ENCODE measurements at regions not wholly inside any gene's neighbourhood (a gene's known extent, or its start where the extent isn't known, plus 50 kb on each side); places are given as distances from the start of the nearest gene placed in this dataset.

DNA sequence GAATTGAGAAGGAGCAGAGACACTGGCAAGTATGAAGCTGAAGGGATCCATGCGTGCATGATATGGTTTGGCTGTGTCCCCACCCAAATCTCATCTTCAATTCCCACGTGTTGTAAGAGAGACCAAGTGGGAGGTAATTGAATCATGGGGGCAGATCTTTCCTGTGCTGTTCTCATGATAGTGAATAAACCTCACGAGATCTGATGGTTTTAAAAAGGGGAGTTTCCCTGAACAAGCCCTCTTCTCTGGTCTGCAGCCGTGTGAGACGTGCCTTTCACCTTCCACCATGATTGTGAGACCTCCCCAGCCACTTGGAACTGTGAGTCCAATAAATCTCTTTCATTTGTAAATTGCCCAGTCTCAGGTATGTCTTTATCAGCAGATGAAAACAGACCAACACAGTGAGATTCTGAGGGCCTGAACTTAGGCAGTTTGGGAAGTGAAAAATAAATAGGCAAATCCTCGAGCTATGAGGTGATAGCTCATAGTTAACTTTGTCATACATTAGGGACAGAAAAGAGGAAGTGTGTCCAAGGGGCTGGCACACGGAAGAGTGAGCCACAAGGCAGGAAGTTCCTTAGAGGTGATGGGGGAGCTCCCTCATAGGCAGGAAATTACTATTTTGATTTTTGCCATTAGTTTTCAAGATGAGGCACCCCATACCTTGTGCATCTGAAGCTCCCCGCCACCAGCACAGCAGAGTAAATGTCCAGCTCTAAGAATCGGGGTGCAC is 658.8 kb upstream of the ID2 start:
- H3K4me1 ChIP-seq (ENCODE audit: insufficient read depth, low read length) = no peaks in the 10 kb centered on the region
- no peak overlapping the region for H4K91ac ChIP-seq (ENCODE audit: insufficient read length, low read depth, low read length)
- no peaks in the 10 kb centered on the region for H4K20me1 ChIP-seq (ENCODE audit: control insufficient read depth, insufficient read depth, insufficient read length)
- no peak overlapping the region for H2AFZ ChIP-seq (ENCODE audit: low read length)
- Mint-ChIP-seq H3K27me3 (ENCODE audit: low read depth) (peaks cover 3% of the 10 kb centered on the region), H3K9me3 (peaks cover 6 to 7% of the 10 kb centered on the region in 2 experiments; a peak in 4 of 5 replicates), H3K4me3 (no peak overlapping the region), H3K27ac (no peak overlapping the region), H3K4me1 (peaks cover 0 to 4% of the 10 kb centered on the region in 2 experiments; a peak in 1 of 4 replicates), H3K36me3 (ENCODE audit: insufficient read depth in 1 of 3, low read depth in 3 of 3) (peaks cover 2 to 10% (median 9%) of the 10 kb centered on the region in 3 experiments; a peak in 5 of 7 replicates)
- no peak overlapping the region for H3T11ph ChIP-seq (ENCODE audit: low read length)
- H2BK20ac ChIP-seq (ENCODE audit: low read depth, low read length, poor library complexity, severe bottlenecking) = no peak overlapping the region
- no peak overlapping the region for H3K9ac ChIP-seq (ENCODE audit: extremely low read depth, insufficient read length, low read length)
- H4K8ac ChIP-seq (replicated peaks; ENCODE audit: insufficient read length, low read depth, low read length) = no peak overlapping the region
- no peak overlapping the region for H2BK120ac ChIP-seq (ENCODE audit: low read depth, low read length, poor library complexity, severe bottlenecking)
- H3K9me3 ChIP-seq (ENCODE audit: control insufficient read depth, low read depth, low read length) = no peaks in the 10 kb centered on the region
- H3K79me2 ChIP-seq (ENCODE audit: insufficient read depth, low read length) = no peaks in the 10 kb centered on the region
- no peak overlapping the region for H3K4ac ChIP-seq (ENCODE audit: low read depth, low read length)
- no peak overlapping the region for H3K56ac ChIP-seq (ENCODE audit: insufficient read length, low read depth, low read length)
- no CpG with 5 or more reads among the region's 9 CpGs for WGBS (ENCODE audit: extremely low coverage, insufficient read length, low lambda C conversion rate)
- no peak overlapping the region for H3K23ac ChIP-seq (ENCODE audit: insufficient read length, low read depth, low read length)
- no peak overlapping the region for H2BK5ac ChIP-seq (ENCODE audit: insufficient read length, low read length)
- H3K27ac ChIP-seq (ENCODE audit: insufficient read length, low read depth, low read length) = no peak overlapping the region
- no peak overlapping the region for H2BK12ac ChIP-seq (ENCODE audit: insufficient read length, low read depth, low read length)
- no peaks in the 10 kb centered on the region for H3K27me3 ChIP-seq (ENCODE audit: insufficient read depth, low read length)
- H3K14ac ChIP-seq (ENCODE audit: insufficient read depth, low read length) = no peak overlapping the region
- H3K18ac ChIP-seq (ENCODE audit: insufficient read length, low read depth, low read length) = no peak overlapping the region
- no peak overlapping the region for H4K5ac ChIP-seq (ENCODE audit: insufficient read length, low read depth, low read length)
- no peak overlapping the region for H2AK5ac ChIP-seq (ENCODE audit: insufficient read length, low read length)
- H3K4me2 ChIP-seq (ENCODE audit: insufficient read depth, insufficient read length, low read length) = no peak overlapping the region
- H3K23me2 ChIP-seq (ENCODE audit: insufficient read length, low read depth, low read length, poor library complexity, severe bottlenecking) = no peaks in the 10 kb centered on the region
- TF ChIP-seq, protein P1, sequence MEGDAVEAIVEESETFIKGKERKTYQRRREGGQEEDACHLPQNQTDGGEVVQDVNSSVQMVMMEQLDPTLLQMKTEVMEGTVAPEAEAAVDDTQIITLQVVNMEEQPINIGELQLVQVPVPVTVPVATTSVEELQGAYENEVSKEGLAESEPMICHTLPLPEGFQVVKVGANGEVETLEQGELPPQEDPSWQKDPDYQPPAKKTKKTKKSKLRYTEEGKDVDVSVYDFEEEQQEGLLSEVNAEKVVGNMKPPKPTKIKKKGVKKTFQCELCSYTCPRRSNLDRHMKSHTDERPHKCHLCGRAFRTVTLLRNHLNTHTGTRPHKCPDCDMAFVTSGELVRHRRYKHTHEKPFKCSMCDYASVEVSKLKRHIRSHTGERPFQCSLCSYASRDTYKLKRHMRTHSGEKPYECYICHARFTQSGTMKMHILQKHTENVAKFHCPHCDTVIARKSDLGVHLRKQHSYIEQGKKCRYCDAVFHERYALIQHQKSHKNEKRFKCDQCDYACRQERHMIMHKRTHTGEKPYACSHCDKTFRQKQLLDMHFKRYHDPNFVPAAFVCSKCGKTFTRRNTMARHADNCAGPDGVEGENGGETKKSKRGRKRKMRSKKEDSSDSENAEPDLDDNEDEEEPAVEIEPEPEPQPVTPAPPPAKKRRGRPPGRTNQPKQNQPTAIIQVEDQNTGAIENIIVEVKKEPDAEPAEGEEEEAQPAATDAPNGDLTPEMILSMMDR (conservative IDR thresholded peaks at IDR 0.05) = no peak
- no peaks in the 10 kb centered on the region for H3K79me1 ChIP-seq (ENCODE audit: insufficient read depth, low read depth, low read length, poor library complexity, severe bottlenecking)
- no peak overlapping the region for H2BK15ac ChIP-seq (ENCODE audit: low read depth, low read length)
- no peak for DNase-seq

All from H9 (cell line).